Activated CD4-positive, alpha-beta T cell treated with anti-CD3 and anti-CD28 coated beads for 36 hours (primary cell): ENCODE measurements at regions not wholly inside any gene's neighbourhood (a gene's known extent, or its start where the extent isn't known, plus 50 kb on each side); places are given as distances from the start of the nearest gene placed in this dataset.

ENCODE experiments used
- ATAC-seq: fragments of 200-7000 bp; cut with Tn5 transposase; one replicate; pipeline ENCODE4 v1.10.0; 2021; ENCODE audit warnings: mild to moderate bottlenecking, moderate library complexity
- CTCF ChIA-PET: fragments of 350-600 bp; sonication (Branson Sonifier 250); formaldehyde crosslinking; loops from one replicate; lab custom pipeline; 2021; ENCODE audit warnings: antibody characterized with exemption; lab: Charles Lee
- POLR2A ChIA-PET: fragments of 350-600 bp; sonication (Branson Sonifier 250); formaldehyde crosslinking; loops from one replicate; lab custom pipeline; 2021; ENCODE audit warnings: antibody characterized with exemption, inconsistent platforms; lab: Charles Lee
- DNase-seq: peaks from one replicate; pipeline ENCODE4 v3.0.0-alpha.2; 2020
- H3K27ac Mint-ChIP-seq: one replicate; pipeline ENCODE4 v1.8.0; 2021; ENCODE audit warnings: mixed read lengths
- H3K27me3 Mint-ChIP-seq: one replicate; pipeline ENCODE4 v1.8.0; 2021; ENCODE audit warnings: mixed read lengths
- H3K36me3 Mint-ChIP-seq: one replicate; pipeline ENCODE4 v1.8.0; 2021; ENCODE audit warnings: low read depth, mixed read lengths
- H3K4me1 Mint-ChIP-seq: one replicate; pipeline ENCODE4 v1.8.0; 2021; ENCODE audit warnings: mixed read lengths
- H3K4me3 Mint-ChIP-seq: one replicate; pipeline ENCODE4 v1.8.0; 2021; ENCODE audit warnings: mild to moderate bottlenecking, moderate library complexity, mixed read lengths
- H3K9me3 Mint-ChIP-seq: one replicate; pipeline ENCODE4 v1.8.0; 2021; ENCODE audit warnings: low read depth, mixed read lengths
- intact Hi-C, 2 experiments: fragments of 100-400 bp; cut with DNase I in 1 of 2; cut with micrococcal nuclease in 1 of 2; formaldehyde crosslinking; loops; one replicate each; pipeline versions ENCODE4 v1.14.2 to v1.15.1; 2022 to 2024; cut with DNase I, micrococcal nuclease

DNA sequence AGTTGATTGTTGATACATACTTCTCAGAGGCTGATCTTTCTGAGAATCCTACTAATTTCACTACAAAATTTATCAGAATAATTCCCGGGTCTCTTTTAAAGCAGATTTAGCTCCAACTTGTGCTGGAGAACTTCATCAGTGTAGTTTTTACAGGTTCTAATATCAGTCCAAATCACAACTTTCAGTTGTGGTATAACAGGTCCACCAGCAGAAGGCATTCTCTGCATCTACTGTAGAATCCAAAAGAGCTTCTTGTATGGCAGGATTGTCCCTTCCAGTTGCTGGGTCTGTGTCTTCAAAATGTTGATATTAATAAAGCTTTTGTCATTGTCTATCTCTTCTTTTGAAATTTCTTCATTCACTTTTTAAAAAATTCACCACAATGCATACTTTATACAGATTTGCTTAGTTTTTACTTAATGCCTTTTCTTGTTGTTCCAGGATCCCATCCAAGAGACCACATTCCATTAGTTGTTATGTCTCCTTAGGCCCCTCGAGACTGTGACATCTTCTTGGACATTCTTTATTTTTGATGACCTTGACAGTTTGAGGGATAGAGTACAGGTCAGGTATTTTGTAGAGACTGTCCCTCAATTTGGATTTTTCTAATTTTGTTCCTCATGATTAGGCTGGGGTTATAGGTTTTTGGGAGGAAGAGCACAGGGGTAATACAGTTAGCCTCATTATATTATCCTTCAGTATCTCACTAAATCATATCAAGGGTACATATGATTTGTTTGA lies 490.5 kb upstream of the MEX3C start:
- DNase-seq = no peak
- Mint-ChIP-seq H3K4me1 (no peaks in the 10 kb centered on the region), H3K9me3 (no peaks in the 10 kb centered on the region), H3K27me3 (no peaks in the 10 kb centered on the region), H3K4me3 (no peak overlapping the region), H3K36me3 (no peaks in the 10 kb centered on the region), H3K27ac (no peak overlapping the region)
- ATAC-seq = no peak
- ChIA-PET CTCF (interaction anchor here (0.6 kb wide), 1 partner anchor 67 kb away, joined by 4 read pairs; no protein-coding TSS in a partner anchor), POLR2A (no interaction called here)
- intact Hi-C loops = no loop called here

DNA sequence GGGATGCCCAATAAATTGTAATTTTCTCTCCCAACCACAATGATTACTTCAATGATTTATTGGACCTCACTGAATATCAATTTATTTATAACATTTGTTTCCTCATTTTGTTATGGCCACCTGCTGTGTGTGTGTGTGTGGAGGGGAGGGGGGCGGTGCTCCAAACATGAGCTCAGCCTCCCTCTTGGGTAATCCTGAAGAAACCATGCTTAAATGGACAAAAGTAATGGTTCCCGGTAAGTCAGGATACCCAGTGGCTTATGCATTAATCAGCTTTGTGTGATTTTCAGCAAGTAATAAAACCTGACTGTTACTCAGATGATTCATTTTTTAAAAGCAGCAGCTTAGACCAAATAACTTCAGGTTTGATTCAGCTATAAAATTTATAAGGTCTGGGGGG lies 495.1 kb upstream of the MEX3C start:
- ChIA-PET POLR2A (no interaction called here), CTCF (no interaction called here)
- no peak overlapping the region for H3K4me3 Mint-ChIP-seq
- no peak for DNase-seq
- no peak for ATAC-seq
- H3K27ac Mint-ChIP-seq = no peak overlapping the region
- peaks cover 2% of the 10 kb centered on the region for H3K9me3 Mint-ChIP-seq
- H3K27me3 Mint-ChIP-seq = no peaks in the 10 kb centered on the region
- intact Hi-C loops = no loop called here
- H3K36me3 Mint-ChIP-seq = no peaks in the 10 kb centered on the region
- H3K4me1 Mint-ChIP-seq = no peaks in the 10 kb centered on the region

DNA sequence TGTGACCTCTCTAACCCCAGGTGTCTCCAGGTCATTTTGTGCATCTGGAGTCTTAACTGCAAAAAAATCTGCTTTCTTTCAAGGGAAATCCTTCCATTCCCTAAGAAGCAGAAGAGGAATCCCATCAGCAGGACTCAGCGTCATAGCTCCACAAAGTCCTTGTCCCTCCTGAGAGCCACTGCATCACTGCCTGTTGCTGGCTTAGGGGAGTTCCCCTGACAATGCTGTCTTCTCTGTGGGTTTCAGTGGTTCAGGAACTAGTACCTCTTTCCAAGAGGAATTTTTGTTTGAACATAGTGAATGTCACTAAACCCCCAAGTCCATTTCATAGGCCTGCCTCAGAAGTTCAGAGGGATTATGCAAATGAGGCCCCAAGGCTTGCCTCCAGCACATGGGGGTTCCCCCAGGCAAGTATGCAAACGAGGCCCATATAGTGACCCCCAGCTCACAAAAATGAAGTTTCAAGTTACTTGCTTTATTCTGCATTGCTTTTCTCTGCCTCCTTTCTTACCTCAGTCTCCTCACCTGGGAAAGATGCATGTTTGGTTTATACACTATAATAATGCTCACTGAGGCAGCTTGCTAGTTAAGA lies 513.9 kb upstream of the MEX3C start:
- Mint-ChIP-seq H3K27ac (no peak overlapping the region), H3K4me1 (no peaks in the 10 kb centered on the region), H3K36me3 (no peaks in the 10 kb centered on the region), H3K27me3 (peaks cover 2% of the 10 kb centered on the region), H3K4me3 (no peak overlapping the region), H3K9me3 (peaks cover 27% of the 10 kb centered on the region)
- CTCF ChIA-PET = no interaction called here
- ATAC-seq (no peak), DNase-seq (no peak)
- POLR2A ChIA-PET = no interaction called here
- intact Hi-C loops = no loop called here

DNA sequence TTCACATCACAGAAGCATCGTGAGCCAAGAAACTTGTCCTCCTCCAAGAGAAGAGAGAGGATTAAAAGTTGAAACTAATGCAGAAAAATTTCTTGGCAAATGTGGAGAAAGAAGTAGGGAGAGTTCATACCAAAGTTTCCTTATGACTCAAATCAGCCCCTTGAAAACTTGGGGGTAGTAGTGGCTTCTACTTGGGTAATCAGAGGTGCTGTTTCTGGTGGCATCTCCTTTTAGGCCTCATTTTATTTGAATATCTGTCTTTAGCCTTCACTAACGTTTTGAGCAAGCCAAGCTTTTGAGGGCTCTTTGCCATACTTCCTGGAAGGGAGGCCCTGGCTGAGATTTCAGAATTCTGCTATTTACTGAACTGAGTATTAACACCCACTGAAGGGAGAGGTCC lies 515.3 kb upstream of the MEX3C start:
- intact Hi-C loops = no loop called here
- Mint-ChIP-seq H3K4me3 (no peak overlapping the region), H3K36me3 (no peaks in the 10 kb centered on the region), H3K9me3 (peaks cover 20% of the 10 kb centered on the region), H3K4me1 (no peaks in the 10 kb centered on the region), H3K27me3 (no peaks in the 10 kb centered on the region), H3K27ac (no peak overlapping the region)
- ATAC-seq (no peak), DNase-seq (no peak)
- ChIA-PET CTCF (no interaction called here), POLR2A (no interaction called here)

DNA sequence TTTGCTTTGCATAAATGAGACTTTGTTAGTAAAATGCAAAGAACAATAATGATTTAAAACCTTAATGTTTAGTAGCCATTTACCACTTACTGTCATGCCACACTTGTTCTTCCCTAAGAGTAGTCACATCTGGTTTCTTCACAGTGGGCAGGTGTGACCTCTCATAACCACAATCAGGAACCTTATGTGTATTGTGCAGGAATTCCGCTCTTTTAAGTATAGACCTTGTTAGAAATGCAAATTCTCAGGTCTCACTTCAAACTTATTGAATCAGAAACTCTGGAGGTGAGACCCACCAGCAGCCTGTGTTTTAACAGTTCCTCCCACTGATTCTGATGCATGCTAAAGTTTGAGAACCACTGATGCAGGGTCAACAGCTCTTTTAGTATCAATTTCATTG lies 518.8 kb upstream of the MEX3C start:
- no peaks in the 10 kb centered on the region for H3K27me3 Mint-ChIP-seq
- no peak overlapping the region for H3K4me3 Mint-ChIP-seq
- ChIA-PET CTCF (no interaction called here), POLR2A (no interaction called here)
- H3K4me1 Mint-ChIP-seq = no peaks in the 10 kb centered on the region
- H3K27ac Mint-ChIP-seq = no peak overlapping the region
- H3K9me3 Mint-ChIP-seq = peaks cover 8% of the 10 kb centered on the region
- intact Hi-C loops = no loop called here
- ATAC-seq (no peak), DNase-seq (no peak)
- H3K36me3 Mint-ChIP-seq = no peaks in the 10 kb centered on the region

DNA sequence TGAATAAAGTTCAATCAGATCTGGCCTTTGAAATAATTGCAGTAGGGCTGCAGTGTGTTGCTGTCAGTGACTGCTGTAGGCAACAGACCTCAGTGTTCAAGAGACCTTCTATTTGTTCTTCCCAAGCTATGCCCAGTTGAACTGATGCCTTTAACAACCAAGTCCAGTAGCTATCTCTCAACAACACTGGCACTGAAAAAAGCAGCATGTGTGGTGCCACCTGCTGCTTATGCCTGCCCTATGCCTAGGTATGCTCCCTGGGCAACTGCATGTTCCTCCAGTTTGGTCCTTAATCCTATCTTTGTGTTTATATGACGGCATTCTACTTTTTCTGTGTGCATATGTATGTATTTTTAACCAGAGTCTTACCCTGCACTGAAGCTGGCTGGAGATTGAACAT lies 523.9 kb upstream of the MEX3C start:
- Mint-ChIP-seq H3K4me1 (no peaks in the 10 kb centered on the region), H3K27me3 (no peaks in the 10 kb centered on the region), H3K9me3 (peaks cover 2% of the 10 kb centered on the region), H3K4me3 (no peak overlapping the region), H3K36me3 (no peaks in the 10 kb centered on the region), H3K27ac (no peak overlapping the region)
- ChIA-PET POLR2A (no interaction called here), CTCF (no interaction called here)
- intact Hi-C loops = no loop called here
- ATAC-seq (no peak), DNase-seq (no peak)

DNA sequence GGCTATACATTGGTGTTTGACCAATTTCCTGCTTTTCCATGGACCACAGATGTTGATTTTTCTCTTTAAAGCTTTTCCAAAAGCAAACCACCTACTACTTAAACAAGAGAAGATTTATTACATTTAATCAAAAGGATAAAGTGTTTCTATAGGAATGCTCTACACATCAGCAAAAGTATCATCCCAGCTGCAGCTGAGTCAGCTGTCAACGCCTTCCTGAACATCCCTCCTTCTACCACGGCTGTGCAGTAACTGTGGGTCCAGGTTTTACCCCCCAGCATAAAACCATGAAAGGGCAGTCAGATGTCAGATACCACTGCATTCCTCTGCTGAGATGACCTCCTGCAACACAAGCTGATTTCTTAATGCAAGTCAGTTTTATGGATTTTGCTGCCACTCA lies 524.5 kb upstream of the MEX3C start:
- intact Hi-C loops = no loop called here
- ChIA-PET POLR2A (no interaction called here), CTCF (no interaction called here)
- DNase-seq (no peak), ATAC-seq (no peak)
- Mint-ChIP-seq H3K9me3 (peaks cover 2% of the 10 kb centered on the region), H3K4me3 (no peak overlapping the region), H3K27me3 (no peaks in the 10 kb centered on the region), H3K4me1 (no peaks in the 10 kb centered on the region), H3K36me3 (no peaks in the 10 kb centered on the region), H3K27ac (no peak overlapping the region)

DNA sequence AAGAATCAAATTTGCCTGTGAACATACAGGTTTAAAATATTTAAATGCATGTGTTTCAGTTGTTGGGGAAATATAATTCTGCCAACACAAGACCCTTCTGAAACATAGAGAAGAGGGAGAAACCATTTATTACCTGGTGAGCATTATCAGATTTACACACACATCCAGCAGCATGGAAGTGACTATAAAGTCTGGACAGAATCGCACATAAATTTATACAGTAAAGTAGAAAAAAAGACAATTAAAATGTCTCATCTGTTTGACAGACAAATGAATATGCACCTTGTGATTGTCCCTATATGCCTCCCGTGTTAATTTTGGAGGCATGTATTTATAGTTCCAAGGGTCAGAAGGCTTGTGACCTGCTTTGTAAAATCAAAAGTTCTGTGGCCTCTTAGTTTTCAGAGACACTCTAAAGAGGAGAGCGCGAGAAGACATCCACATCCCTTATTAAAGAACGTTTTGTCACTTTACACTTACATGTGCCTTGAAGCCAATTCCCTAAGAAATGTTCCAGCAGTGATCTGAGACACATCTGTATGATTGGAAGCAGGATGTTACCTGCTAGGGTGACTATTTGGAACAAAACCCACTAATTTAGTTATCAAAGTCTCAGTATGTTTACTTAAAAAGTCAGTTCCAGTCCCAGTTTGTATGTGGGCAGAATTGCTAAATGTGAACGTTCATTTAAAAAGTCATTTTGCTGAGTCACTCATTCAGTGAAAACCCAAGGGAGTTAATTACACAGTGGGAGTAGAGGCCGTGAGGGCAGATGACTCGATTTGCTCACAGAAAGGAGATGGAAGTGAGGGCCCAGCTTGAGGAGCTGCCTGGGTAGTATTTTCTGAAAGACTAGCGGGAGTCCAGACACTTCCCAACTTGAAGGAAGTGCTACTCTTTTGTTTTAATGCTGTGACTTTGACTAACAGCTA lies 527.6 kb upstream of the MEX3C start:
- H3K27me3 Mint-ChIP-seq = peaks cover 2% of the 10 kb centered on the region
- intact Hi-C loops = no loop called here
- peaks cover 2% of the 10 kb centered on the region for H3K9me3 Mint-ChIP-seq
- POLR2A ChIA-PET = no interaction called here
- H3K36me3 Mint-ChIP-seq = no peaks in the 10 kb centered on the region
- H3K27ac Mint-ChIP-seq = no peak overlapping the region
- no peaks in the 10 kb centered on the region for H3K4me1 Mint-ChIP-seq
- DNase-seq = no peak
- CTCF ChIA-PET = no interaction called here
- no peak for ATAC-seq
- no peak overlapping the region for H3K4me3 Mint-ChIP-seq

DNA sequence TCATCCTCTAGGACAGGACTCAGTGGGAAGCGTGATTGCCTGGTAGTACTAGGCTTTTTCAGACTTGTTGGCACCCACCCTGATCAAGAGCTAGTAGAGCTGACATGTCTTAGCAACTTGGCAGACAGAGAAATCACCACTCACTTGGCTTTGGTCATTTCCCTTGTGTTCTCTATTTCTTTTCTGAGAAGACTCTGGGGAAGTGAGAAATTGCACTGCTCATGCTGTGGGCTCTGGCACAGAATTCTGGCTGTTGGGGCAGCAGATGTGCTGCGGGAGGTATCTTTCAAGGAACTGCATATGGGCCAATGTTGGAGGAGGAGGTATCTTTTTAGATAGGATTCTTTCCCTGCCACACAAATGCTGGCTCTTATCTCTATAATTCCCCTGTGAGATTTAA lies 529.1 kb upstream of the MEX3C start:
- peaks cover 2% of the 10 kb centered on the region for H3K9me3 Mint-ChIP-seq
- ATAC-seq (no peak), DNase-seq (no peak)
- ChIA-PET POLR2A (no interaction called here), CTCF (no interaction called here)
- intact Hi-C loops = no loop called here
- peaks cover 2% of the 10 kb centered on the region for H3K27me3 Mint-ChIP-seq
- H3K4me3 Mint-ChIP-seq = no peak overlapping the region
- H3K27ac Mint-ChIP-seq = no peak overlapping the region
- H3K36me3 Mint-ChIP-seq = no peaks in the 10 kb centered on the region
- H3K4me1 Mint-ChIP-seq = no peaks in the 10 kb centered on the region

DNA sequence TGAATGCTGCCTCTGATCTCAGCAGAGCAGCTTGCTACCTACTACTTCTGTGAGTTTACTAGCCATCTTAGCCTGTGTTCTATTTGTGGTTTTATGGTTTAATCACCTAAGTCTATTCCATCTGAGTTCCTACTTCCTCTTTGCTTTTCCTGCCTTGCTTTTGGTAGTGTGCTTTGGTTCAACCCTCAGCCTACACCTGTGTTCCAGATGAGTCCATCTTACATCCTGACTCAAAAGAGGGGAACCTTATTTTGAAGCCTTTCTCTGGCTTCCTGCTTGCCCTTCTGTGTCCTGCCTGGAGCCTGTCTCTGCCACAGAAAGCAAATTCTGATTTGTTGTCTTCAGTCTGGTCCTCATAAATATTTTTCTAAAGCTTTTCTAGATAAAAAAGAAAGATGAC lies 530.3 kb upstream of the MEX3C start:
- Mint-ChIP-seq H3K9me3 (peaks cover 2% of the 10 kb centered on the region), H3K27me3 (peaks cover 2% of the 10 kb centered on the region), H3K4me1 (no peaks in the 10 kb centered on the region), H3K4me3 (no peak overlapping the region), H3K36me3 (no peaks in the 10 kb centered on the region), H3K27ac (no peak overlapping the region)
- POLR2A ChIA-PET = no interaction called here
- CTCF ChIA-PET = no interaction called here
- DNase-seq (no peak), ATAC-seq (no peak)
- intact Hi-C loops = no loop called here

DNA sequence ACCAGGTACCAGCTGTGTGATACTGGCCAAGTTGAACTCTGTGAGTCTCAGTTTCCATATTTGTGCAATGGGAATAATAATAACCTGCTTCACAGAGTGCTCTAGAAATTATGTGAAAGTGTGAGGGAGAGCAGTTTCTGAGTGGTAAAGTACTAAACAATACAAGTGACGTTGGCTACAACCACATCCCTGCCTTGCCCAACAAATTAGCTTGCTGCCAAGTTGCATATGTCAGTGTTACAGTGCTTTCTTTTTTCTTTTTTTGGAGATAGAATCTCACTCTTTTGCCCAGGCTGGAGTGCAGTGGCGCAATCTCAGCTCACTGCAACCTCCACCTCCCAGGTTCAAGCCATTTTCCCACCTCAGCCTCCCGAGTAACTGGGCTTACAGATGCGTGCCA lies 533.6 kb upstream of the MEX3C start:
- DNase-seq (no peak), ATAC-seq (no peak)
- Mint-ChIP-seq H3K9me3 (no peaks in the 10 kb centered on the region), H3K27ac (no peak overlapping the region), H3K4me3 (no peak overlapping the region), H3K27me3 (peaks cover 5% of the 10 kb centered on the region), H3K4me1 (no peaks in the 10 kb centered on the region), H3K36me3 (no peaks in the 10 kb centered on the region)
- CTCF ChIA-PET = no interaction called here
- intact Hi-C loops = no loop called here
- POLR2A ChIA-PET = no interaction called here

DNA sequence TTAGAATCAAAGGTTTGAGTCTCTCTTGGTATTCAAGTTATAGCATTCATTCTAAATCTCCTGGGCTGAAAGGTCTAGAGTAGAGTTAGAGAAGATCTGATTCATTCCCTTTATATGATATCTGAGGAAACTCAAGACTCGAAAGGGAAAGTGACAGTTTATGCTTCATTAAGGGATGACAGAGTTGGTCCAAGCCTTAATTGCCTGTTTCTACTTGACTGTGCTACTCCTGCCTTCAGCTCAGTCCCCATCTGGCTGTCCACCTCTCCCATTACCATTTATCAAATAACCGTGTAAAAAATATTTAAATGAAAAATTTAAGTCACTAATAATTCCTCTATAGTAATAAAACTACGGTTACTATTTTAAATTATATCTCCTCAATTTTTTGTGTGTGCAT lies 537.1 kb upstream of the MEX3C start:
- ChIA-PET POLR2A (no interaction called here), CTCF (no interaction called here)
- intact Hi-C loops = no loop called here
- no peaks in the 10 kb centered on the region for H3K4me1 Mint-ChIP-seq
- no peaks in the 10 kb centered on the region for H3K36me3 Mint-ChIP-seq
- H3K27ac Mint-ChIP-seq = no peak overlapping the region
- H3K27me3 Mint-ChIP-seq = peaks cover 8% of the 10 kb centered on the region
- DNase-seq (no peak), ATAC-seq (no peak)
- no peaks in the 10 kb centered on the region for H3K9me3 Mint-ChIP-seq
- no peak overlapping the region for H3K4me3 Mint-ChIP-seq
